ENCODE measurements at regions not wholly inside any gene's neighbourhood (a gene's known extent, or its start where the extent isn't known, plus 50 kb on each side); places are given as distances from the start of the nearest gene placed in this dataset.
"Not testable (repeated sequence)": the region's sequence is repeated elsewhere in the genome, so short reads cannot be mapped to it uniquely, and the experiment has no call there.

DNA sequence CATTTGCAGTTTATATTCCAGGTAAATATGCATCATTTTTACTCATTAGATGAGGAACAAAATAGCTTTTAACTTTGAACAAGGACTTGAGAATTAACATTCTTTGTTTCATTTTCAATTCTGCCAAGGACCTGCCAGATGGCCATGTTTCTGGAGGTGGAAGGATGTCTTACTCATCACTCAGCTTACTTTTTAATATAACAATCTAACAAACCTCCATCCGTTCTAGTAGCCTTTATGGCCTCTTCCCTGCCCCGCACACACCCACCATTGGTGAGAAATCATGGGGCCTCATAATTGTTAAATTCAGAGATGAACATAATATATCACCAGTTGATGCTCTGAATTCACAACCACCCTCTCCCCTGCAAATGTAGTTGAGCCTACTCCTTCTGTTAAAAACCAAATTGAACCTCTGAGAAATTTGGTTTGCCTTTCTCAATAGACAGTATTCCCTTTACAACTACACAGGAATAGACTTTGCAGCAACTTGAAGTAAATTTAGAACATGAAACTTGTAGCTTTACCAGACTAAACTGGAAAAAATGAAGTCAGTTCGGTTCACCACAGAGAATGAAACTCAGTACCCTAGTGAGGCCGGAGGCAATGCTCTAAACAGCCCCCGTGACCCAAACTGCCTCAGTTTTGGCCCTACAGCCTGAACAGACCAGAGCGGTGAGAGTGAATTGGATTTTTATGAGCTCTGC lies 50.1 kb upstream of the ACSL4 start:
- no peak for DNase-seq (ENCODE audit: low spot score)

DNA sequence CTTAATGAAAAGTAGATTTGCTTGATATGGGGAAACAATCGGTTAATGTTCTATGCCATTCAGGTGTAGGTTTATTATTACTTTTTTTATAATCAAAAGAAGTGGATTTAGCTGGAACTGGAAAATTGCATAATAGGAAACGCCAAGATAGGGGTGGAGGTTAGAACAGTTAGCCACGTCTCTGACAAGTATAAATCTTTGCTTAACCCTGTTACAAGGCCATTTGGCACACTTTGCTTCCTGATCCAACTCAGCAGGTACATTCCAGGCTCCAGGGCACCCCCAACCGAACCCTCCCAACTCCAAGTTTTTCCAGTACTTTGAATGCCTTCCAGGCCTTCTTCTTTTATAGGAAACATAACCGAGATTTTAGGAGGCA lies 50.6 kb upstream of the ACSL4 start:
- DNase-seq (ENCODE audit: low spot score): no peak

DNA sequence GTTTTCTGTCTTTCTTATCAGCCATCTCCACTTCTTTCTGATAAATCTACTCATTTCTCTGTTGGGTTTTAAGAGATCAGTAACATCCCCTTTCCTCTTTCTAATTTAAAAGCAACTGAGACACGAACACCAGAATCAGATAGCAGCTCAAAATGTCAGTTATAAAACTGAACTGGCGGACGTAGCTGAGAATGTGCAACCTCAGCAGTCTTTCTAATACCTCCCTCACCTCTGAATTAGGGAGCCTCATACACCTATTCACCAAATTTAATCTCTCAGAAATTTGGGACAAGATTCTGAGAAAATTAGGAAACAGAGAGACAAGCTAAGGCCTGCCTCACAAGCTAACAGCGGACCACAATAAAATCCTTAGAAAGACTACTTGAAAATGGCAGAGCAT lies 52.0 kb upstream of the ACSL4 start:
- DNase-seq (ENCODE audit: low spot score): no peak

DNA sequence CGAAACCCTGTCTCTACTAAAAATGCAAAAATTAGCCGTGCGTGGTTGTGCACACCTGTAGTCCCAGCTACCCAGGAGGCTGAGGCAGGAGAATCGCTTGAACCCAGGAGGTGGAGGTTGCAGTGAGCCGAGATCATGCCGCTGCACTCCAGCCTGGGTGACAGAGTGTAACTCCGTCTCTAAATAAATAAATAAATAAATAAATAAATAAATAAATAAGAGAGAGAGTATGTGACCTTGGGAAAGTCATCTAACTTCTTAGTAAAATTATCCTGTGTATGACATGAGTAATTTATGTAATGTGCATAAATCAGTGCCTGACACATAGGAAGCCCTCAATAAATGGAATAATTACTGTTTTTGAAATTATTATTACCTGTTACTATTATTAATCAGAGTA lies 57.5 kb upstream of the ACSL4 start:
- DNase-seq (ENCODE audit: low spot score): not testable (repeated sequence)

DNA sequence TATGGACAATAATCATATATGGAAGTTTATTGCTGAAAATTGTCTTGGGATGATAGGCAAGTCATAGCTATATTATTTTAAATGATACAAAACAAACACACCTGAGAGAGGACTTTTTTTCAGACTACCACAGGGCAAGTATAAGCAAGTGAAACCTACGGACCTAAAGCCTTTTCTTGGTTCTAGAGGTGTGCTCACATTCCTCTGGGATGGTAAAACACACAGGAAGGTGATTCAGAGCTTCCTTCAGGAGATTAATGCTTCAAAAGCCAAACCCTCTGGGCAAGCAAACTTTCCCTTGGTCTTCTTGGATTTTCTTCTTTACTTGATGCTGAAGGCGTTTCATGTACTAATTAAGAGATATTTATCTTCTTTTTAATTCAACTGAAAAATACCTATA lies 60.1 kb upstream of the ACSL4 start:
- no peak for DNase-seq (ENCODE audit: low spot score)

DNA sequence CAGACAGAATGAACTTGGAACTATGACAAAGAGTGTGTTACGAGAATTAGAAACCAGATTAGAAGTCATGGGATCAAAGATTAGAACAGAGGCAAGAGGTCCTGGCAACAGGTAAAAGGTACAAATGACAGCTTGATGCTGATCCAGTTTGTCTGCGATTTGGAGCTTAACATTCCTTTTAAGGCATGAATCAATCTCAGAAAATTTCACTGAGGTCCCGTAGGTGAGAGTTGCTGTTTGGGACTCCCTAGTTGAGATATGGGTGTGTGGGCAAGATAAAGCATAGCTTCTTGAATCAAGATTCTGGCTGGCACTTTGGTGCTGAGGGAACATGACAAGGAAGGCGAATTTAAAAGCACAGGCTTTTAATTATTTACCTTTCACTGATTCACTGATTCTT lies 62.6 kb upstream of the ACSL4 start:
- no peak for DNase-seq (ENCODE audit: low spot score)

DNA sequence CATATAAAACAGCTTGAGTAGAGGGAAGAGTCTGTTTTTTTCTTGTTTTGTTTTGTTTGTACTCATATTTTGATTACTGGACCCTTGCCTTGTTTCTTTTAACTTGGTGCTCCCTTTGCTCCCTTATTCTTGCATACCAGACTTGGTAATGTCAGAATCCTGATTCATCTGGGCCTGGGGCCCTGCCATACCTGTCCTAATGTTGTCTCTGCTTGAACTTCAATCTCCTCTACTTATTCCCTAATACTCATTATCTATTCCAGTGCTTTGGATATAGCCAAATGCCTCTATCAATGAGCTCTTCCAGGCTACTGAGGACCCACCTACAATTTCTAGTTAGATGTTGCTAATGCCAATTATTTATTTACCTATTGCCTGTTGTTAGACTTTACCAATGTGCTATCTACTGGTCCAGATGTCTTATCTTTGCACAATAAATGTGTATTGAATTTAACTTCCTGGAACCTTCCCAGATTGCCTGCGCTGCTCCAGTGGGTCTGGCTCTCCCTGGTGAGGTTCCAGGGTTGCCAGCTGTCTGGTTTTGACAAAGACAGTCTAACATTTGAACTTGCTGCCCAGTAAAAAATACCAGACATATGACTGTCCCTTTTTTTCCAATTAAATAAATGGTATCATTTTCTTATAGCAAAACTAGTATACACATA lies 64.4 kb upstream of the ACSL4 start:
- peak; percentile 10 for DNase-seq (ENCODE audit: low spot score)

DNA sequence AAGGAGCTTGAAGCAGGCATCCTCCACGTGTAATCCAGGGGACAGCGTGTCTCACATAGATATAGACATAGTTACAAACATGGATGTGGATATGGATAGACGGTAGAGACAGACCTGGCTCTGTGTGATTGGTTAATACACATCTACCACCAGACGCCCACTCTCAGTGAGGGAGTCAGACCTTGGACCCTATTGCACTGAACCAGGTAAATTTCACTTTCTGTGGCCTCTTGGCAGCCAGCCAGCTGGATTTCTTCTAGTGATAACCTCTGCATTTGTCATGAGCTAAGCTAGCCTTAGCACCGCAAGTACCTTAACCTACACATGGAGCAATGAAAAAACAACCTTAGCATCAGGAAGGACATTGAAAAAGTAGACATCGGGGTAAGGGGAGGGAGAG lies 79.2 kb upstream of the ACSL4 start:
- no peak for DNase-seq (ENCODE audit: low spot score)

DNA sequence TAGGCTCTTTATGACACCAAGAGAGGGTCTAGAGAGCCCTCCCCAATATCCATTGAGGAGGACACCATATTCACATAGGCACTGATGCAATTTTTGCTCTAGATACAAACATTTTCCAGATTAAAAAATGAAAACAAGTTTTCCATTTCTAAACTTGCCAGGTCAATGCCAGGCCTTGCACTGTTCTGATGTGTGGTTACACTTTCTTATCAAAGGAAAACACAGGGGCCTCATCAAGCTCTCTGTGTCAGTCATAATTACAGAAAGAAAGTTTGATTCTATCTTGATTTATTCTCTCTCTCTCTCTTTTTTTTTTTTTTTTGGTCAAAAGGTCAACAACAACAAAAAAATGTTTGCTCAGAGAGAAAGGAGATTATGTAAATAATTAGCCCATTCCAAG lies 80.2 kb upstream of the ACSL4 start:
- no peak for DNase-seq (ENCODE audit: low spot score)

DNA sequence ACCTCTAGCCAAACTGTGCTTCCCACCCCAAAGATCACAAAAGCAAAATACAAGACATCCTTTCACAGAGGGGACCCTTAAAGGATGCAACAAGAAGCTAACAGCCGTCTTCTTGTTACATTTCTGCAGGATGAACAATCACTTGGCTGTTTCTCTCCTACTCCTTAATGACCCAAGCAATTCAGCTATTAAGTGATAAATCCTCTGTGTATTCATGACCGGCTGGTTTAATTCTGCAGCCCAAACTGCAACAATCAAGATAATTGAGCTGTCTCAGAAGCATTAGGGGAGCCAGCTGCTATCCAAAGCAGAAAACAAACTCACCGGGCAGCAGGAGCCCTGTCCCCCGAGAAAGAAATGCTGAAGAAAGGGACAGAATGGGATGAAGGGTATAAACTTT lies 85.9 kb upstream of the ACSL4 start:
- DNase-seq (ENCODE audit: low spot score): no peak

DNA sequence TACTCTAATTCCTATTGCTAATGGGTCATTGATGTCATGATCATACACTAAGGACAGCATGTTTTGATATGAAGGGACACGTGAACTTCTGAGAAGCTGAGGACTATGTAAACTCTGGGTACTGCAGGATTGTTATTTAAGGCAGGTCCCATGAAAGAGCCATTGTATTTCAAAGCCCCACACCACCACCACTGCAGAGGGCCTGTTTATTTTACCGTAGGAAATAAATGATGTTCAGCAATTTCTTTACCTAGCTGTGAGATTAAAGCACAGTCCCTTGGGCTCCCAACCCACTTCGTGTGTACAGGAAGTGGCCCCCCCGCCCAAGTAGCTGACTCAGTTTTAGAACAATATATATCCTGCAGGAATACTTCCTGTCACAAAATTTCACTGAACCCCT lies 89.8 kb upstream of the ACSL4 start:
- DNase-seq (ENCODE audit: low spot score): no peak

DNA sequence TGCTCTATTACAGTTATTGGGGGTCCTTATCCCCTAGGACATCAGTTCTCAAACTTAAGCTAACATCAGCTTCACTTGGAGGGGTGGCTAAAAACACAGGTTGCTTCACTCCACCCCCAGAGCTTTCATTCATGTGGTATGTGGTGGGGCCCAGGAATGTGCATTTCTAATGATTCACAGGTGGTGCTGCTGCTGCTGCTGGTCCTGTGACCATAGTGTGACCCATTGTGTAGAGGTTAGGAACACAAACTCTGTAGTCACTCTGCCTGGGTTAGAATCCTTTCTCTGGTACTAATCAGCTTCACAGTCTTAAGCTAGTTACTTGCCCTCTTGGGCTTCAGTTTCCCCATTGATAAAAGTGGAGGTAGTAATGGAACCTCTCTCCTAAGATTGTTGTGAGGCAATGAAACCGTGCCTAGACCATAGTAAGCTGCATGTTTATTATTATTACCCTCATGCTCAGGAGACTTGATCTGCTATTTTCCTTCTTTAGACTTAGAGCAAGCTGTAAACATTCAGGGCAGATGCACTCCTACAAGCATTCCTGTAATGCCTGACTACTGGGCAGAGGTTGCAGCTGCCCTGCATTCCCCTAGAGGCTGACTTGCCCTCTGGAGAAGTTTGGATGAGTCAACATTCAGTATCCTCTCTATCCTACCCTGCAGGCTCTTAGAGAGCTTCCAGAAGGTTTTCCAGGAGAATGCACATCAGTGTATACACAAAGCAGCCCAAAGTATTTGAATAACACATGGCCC lies 94.1 kb upstream of the ACSL4 start:
- peak; percentile 60 for DNase-seq (ENCODE audit: low spot score)

DNA sequence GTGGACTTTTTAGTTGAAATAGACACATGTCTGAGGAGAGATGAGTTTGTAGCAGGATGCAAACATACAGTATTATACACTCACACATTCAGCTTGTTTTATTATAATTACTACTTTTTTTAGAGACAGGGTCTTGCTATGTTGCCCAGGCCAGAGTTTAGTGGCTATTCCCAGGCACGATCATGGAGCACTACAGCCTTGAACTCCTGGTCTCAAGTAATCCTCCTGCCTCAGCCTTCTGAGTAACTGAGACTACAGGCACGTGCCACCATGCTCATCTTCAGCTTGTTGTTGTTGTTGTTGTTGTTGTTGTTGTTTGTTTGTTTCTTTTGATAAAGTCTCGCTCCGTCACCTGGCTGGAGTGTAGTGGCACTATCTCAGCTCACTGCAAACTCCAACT lies 94.7 kb upstream of the ACSL4 start:
- no peak for DNase-seq (ENCODE audit: low spot score)

DNA sequence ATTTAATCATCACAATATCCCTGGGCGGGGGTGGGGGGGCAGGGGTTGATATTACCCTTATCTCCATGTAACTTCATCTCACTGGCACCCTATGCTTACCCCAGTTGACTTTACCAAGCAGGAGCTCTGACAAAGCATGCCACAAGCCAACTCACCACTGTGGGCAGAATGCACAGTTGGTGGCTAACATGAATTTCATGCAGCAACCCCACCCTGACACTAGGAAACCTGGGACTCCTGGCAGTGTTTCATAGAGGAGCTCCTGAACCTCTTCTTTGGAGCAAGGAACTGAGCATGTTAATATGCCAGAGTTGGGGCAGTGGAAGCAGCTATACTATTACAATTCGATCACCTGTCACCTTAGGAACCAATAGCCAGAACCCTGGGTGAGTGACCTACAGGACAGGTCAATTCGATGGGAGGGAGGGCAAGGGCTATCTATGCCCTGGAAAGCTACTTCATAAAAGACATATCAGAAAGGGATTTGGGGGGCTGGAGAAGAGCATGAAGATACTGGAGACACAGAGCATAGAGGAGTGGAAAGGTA lies 97.2 kb upstream of the ACSL4 start:
- no peak for DNase-seq (ENCODE audit: low spot score)

DNA sequence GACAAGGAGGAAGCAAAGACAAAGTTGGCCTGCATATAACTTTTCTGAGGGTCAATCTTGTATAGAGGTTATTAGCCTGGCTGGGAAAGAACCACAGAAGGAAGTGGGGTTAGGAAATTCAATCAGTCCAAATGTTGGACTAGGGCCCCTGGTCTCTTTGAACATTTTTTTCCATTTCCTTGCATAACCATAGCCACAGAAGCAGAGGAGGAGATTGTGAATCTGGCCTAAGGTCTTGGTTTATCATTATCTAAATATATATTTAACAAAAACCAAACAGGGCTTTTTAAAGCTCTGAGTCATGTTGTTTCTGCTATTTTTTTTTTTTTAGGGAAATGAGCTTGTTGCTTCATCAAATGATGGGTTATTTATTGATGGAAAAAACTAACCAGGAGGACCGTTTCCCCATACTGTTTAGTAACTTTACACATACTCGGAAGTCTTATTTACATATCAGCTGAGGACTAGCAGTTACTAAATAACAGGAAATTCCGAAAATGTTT lies 97.7 kb upstream of the ACSL4 start:
- DNase-seq (ENCODE audit: low spot score): peak; percentile 16

DNA sequence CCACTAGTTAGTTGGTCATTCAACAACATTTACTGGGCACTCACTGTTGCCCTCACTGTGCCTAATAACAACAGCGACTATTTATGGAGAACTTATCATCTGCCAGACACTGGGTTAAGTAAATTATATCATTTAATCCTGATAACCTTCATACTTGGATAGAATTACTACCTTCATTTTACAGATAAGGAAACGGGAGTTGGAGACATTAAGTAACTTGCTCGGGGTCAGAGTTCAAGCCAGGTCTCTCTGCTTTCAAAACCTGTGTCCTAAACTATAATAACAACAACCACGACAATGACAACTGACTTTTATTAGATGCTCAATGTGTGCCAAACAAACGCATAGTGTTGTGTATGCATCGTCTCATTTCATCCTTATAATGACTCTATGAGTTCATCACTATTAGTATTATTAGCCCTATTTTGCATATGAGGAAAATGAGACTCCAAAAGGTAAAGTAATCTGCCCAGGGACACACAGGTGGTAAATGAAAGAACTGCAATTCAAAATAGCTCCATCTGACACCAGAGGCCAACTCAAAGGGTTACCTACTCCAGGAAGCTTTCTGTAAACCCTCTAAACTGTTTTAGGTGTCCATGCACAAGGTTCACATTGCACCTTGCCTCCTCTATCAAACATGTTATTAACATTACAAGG lies 98.4 kb upstream of the ACSL4 start:
- no peak for DNase-seq (ENCODE audit: low spot score)

DNA sequence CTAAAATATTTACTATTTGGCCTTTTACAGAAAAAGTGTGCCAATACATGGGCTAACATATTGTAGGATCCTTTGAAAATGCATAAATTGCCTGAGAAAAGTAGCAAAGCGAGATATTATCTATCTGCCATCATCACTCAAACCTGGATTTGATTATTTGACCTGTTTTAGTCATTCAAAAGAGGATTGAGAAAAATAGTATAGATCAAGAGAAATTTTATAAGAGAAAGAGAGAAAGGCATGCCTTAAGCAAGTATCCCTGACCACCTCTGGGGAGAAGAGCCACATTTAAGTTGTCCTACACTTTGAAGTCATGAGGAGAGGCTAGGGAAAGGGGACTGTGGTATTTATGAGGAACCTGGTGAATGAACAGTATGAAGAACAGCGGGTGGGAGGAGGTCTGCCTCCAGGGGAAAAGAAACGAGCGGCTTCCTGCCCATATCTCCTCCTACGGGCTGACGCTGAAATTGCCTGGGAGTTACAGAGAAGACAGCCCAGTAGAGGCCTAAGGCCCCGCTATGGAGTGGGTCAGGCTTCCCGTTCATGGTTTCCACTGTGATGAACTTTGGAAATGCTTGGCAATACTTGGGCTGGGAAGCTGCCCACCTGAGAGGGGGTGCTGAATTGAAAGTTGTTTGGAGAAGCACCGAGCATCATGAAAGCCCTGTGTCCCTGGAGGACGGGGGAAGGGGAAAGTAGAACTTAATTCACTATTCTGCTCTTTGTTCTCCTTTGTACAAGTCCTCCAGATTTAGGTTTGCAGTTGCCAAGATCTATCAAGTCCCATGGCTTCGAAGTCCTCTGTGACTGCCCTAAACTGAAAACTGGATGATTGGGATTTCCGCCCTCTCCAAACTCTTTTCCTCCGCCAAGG lies 106.9 kb upstream of the ACSL4 start:
- peak; percentile 38 for DNase-seq (ENCODE audit: low spot score)

DNA sequence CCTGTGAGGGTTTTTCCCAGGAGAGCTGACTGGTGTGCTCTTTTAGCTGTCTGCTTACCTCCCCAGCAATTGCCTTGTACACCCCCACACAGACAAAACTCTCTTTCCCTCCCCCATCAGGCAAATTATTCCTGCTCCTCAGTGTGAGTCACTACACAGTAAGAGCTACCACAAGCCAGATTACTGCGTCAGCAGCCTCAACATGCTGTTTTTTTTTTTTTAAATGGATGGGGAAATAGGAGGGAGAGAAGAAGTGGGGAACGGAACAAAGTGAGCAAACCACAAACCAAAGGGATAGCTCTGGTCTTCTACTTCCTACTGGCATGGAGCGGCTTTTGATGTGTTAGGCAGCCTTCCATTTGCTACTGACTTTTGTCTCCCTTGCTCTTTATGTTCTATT lies 107.5 kb upstream of the ACSL4 start:
- peak; percentile 73 for DNase-seq (ENCODE audit: low spot score)

DNA sequence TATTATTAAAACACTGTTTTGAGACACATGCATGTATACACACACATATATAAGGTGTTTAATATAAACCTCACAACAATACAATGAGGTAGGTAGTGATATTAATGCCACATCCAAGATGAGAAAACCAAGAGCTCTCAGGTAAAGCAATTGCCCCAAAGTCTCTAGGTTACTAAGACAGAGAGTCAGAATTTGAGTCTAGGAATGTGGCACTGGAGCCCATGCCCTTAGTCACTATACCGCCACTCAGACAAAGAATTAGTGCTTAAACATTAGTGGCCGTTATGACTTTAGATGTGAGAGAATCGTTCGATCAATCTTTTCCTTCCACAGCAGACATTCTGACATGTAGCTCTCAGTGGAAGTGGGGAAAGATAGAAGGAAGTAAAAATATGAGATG lies 108.2 kb upstream of the ACSL4 start:
- no peak for DNase-seq (ENCODE audit: low spot score)

DNA sequence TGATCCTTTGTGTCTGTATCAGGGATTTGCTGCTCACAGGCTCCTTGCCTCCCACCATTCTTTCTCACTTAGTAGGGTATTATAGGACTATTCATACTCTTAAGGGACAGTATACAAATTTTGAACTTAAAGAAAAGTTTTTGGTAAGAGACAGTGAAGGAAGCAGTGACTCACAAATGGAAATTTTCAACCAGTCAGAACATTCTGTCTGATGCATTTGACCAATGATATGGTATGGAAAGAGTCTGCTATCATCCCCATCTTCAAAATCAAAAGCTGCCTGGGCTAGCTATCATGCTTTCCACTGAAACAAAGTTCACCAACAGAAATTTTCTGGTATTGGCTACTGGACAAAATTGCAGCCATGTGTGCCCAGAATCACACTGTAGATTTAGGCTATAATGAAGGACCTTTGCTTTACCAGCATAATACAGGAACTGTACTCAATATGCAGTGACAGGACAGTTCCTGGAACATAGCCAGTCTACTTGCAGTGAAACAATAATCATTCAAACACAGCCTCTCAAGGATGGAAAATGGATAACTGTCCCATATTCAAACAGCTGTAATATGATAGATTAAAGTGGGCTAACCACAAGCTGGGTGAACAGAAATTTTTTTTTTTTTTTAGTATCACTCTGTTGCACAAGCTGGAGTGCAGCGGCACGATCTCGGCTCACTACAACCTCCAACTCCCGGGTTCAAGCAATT lies 109.0 kb upstream of the ACSL4 start:
- DNase-seq (ENCODE audit: low spot score): no peak

DNA sequence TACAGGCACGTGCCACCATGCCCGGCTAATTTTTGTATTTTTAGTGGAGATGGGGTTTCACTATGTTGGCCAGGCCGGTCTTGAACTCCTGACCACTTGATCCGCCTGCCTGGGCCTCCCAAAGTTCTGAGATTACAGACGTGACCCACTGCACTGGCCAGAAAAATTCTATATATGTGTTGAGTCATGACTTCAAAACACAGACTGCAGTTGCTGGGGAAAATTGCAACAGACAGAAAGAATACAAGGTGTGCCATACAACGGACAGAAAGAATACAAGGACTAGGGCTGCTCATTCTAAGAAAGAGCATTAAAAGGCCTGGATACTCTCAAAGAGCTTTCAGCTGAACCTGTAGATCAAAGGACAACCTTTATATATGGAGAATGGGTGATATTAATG lies 109.6 kb upstream of the ACSL4 start:
- no peak for DNase-seq (ENCODE audit: low spot score)

Data from AG20443 (cell line).